ENCODE measurements at regions not wholly inside any gene's neighbourhood (a gene's known extent, or its start where the extent isn't known, plus 50 kb on each side); places are given as distances from the start of the nearest gene placed in this dataset.
"Not testable (repeated sequence)": the region's sequence is repeated elsewhere in the genome, so short reads cannot be mapped to it uniquely, and the experiment has no call there.

GRCh38 chr12:92414170-92415070 is 268.8 kb upstream of the BTG1 start:
- no peak for DNase-seq

- no peak for DNase-seq
These were observed 267.6 kb upstream of the BTG1 start for GRCh38 chr12:92413286-92413685.

- no peak for DNase-seq
These were observed 267.2 kb upstream of the BTG1 start for GRCh38 chr12:92412856-92413255.

- DNase-seq = no peak
These were observed 266.0 kb upstream of the BTG1 start for GRCh38 chr12:92411687-92412086.

- DNase-seq = peak; percentile 78
These were observed 262.6 kb upstream of the BTG1 start for GRCh38 chr12:92408072-92408900.

GRCh38 chr12:92406404-92407070 is 260.9 kb upstream of the BTG1 start:
- DNase-seq = not testable (repeated sequence)

GRCh38 chr12:92405801-92406251 is 260.2 kb upstream of the BTG1 start:
- peak; percentile 70 for DNase-seq

GRCh38 chr12:92404921-92405320 is 259.3 kb upstream of the BTG1 start:
- no peak for DNase-seq

- no peak for DNase-seq
These were observed 258.7 kb upstream of the BTG1 start for GRCh38 chr12:92404259-92404894.

- DNase-seq = peak; percentile 77
These were observed 257.8 kb upstream of the BTG1 start for GRCh38 chr12:92403210-92404175.

- DNase-seq = no peak
These were observed 256.8 kb upstream of the BTG1 start for GRCh38 chr12:92402415-92402814.

- DNase-seq = no peak
These were observed 254.4 kb upstream of the BTG1 start for GRCh38 chr12:92400006-92400405.

GRCh38 chr12:92398565-92399309 is 253.1 kb upstream of the BTG1 start:
- DNase-seq = peak; percentile 69

- DNase-seq = no peak
These were observed 251.1 kb upstream of the BTG1 start for GRCh38 chr12:92396647-92397252.

- DNase-seq = no peak
These were observed 249.7 kb upstream of the BTG1 start for GRCh38 chr12:92395322-92395721.

- DNase-seq = no peak
These were observed 249.2 kb upstream of the BTG1 start for GRCh38 chr12:92394895-92395294.

- no peak for DNase-seq
These were observed 247.9 kb upstream of the BTG1 start for GRCh38 chr12:92393504-92393903.

- DNase-seq = not testable (repeated sequence)
These were observed 246.1 kb upstream of the BTG1 start for GRCh38 chr12:92391726-92392125.

- no peak for DNase-seq
These were observed 243.8 kb upstream of the BTG1 start for GRCh38 chr12:92389466-92389865.

- no peak for DNase-seq
These were observed 239.7 kb upstream of the BTG1 start for GRCh38 chr12:92385296-92385695.

Measured in activated effector memory CD4-positive, alpha-beta T cell treated with anti-CD3 and anti-CD28 coated beads, Interleukin-2, amount 50 U/mL, for 16 hours (primary cell).